ENCODE measurements at regions not wholly inside any gene's neighbourhood (a gene's known extent, or its start where the extent isn't known, plus 50 kb on each side); places are given as distances from the start of the nearest gene placed in this dataset.

DNA sequence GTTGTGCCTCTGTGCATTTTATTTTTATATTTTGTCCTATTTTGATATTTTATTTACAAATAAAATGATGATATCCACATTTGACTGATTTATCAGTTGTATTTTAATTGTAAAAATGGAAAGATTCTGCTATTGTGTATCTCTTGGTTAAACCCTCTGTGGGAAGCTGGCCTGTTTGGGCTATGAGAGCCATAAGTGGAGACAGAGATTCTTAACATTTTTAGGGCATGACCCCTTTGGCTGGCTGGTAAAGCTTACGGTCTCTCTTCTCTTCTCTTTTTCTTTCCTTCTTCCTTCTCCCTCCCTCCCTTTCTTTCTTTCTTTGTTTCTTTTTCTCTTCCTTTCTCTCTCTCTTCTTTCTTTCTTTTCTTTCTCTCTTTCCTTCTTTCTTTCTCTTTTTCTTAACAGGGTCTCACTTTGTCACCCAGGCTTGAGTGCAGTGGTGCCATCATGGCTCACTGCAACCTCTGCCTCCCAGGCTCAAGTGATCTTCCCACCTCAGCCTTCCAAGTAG is 172.3 kb upstream of the CDYL start:
- H3K4me3 ChIP-seq (ENCODE audit: low read depth, low read length) = no peak overlapping the region
- no peak for DNase-seq (ENCODE audit: low read depth)
- TF ChIP-seq, protein P1, sequence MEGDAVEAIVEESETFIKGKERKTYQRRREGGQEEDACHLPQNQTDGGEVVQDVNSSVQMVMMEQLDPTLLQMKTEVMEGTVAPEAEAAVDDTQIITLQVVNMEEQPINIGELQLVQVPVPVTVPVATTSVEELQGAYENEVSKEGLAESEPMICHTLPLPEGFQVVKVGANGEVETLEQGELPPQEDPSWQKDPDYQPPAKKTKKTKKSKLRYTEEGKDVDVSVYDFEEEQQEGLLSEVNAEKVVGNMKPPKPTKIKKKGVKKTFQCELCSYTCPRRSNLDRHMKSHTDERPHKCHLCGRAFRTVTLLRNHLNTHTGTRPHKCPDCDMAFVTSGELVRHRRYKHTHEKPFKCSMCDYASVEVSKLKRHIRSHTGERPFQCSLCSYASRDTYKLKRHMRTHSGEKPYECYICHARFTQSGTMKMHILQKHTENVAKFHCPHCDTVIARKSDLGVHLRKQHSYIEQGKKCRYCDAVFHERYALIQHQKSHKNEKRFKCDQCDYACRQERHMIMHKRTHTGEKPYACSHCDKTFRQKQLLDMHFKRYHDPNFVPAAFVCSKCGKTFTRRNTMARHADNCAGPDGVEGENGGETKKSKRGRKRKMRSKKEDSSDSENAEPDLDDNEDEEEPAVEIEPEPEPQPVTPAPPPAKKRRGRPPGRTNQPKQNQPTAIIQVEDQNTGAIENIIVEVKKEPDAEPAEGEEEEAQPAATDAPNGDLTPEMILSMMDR (IDR thresholded peaks at IDR 0.05; ENCODE audit: low read depth, low read length, missing control alignments) = no peak

DNA sequence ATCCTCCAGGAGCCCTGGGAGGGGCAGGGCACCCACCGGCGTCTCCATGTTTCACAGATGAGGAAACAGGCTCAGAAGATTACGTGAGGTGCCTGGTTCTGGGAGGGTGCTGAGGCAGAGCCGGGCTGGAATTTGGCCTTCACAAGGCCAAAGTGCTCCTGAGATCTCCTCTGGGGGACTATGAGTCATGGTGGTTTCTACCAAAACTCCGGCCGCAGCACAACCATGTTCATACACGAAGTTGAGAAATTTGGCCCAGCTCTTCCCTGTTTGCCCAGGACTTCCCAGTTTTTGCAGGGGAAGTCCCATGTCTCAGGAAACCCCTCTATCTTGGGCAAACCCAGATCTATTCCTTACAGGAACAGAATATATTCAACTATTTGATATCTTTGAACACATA is 172.9 kb upstream of the CDYL start:
- TF ChIP-seq, protein P1 (IDR thresholded peaks at IDR 0.05; ENCODE audit: low read depth, low read length, missing control alignments) = no peak
- no peak overlapping the region for H3K4me3 ChIP-seq (ENCODE audit: low read depth, low read length)
- no peak for DNase-seq (ENCODE audit: low read depth)

DNA sequence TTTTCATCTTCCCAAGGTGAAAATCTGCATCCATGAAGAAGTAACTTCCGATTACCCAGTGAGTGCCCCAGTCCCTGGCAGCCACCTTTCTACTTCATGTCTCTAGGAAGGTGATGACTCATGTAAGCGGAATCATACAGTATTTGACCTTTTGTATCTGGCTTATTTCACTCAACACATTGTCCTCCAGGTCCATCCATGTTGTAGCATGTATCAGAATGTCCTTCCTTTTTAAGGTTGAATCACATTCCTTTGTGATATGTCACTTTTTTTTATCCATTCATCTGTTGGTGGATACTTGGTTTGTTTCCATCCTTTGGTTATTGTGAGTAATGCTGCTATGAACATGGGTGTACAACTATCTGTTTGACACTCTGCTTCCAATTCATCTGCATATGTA is 176.3 kb upstream of the CDYL start:
- TF ChIP-seq, protein P1 (IDR thresholded peaks at IDR 0.05; ENCODE audit: low read depth, low read length, missing control alignments) = no peak
- H3K4me3 ChIP-seq (ENCODE audit: low read depth, low read length) = no peak overlapping the region
- DNase-seq (ENCODE audit: low read depth) = no peak

DNA sequence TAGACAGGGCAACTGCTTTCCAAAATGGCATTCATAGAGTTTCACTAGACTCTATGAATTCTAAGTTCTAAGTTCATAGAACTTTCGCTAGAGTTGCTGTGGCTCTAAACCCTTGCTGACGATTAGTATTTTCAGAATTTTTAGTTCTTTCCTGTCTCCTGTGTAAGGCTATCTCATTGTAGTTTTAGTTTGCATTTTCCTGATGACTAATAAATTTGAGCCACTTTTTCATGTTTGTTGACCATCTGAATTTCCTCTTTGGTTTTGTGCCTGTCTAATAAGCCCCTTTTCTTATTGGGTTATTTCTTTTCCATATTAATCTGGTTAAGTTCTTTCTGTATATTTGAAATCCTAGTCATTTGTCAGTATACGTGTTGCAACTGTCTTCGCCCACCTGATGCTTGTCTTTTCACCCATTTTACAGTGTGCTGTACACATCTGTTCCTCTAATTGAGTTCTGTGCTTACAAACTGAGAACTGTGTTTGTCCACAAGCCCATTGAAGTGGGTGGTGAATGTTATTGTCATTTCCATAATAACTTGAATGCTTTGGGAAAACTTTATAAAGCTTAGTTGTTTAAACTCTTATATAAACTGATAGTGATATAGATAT is 177.7 kb upstream of the CDYL start:
- TF ChIP-seq, protein P1 (IDR thresholded peaks at IDR 0.05; ENCODE audit: low read depth, low read length, missing control alignments) = no peak
- H3K4me3 ChIP-seq (ENCODE audit: low read depth, low read length) = no peak overlapping the region

DNA sequence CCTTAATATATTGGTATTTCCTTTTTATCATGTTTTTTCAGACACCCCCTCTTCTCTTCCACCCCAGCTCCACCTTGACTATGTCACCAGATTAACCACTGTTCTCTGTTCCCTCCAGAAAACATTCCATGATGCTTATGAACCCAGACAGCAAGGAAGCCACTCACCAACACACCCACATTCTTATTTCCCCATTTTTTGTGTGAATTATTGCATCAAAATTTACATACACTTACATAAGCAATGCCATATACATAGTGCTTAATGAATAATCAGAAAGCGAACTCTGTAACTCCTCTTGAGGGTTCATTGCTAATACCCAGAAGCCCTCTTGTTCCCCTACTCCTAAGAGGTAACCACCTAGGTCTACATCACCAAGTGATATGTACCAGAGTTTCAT is 182.3 kb upstream of the CDYL start:
- no peak for DNase-seq (ENCODE audit: low read depth)
- H3K4me3 ChIP-seq (ENCODE audit: low read depth, low read length) = no peak overlapping the region
- TF ChIP-seq, protein P1 (IDR thresholded peaks at IDR 0.05; ENCODE audit: low read depth, low read length, missing control alignments) = no peak

More for the DNA sequence above, 177.7 kb upstream of the CDYL start:
- no peak for DNase-seq (ENCODE audit: low read depth)

DNA sequence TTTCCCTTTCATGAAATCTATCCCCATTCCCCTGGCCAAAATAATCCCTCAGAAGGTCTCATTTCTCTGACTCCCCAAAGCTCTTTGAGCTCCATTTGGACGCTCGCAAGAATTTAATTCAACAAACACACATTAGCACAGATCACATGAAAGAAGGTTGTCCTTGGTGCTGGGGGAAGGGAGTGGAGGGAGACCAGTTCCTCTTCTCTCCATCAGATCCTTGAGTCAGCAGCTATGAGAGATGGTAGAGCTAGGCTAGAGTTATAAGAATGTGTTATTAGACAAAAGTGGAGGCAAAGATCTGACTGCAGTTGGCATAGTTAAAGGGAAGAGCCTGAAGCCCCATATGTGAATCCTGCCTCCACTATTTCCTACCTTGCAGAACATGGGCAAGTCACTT is 184.2 kb upstream of the CDYL start:
- TF ChIP-seq, protein P1 (IDR thresholded peaks at IDR 0.05; ENCODE audit: low read depth, low read length, missing control alignments) = no peak
- DNase-seq (ENCODE audit: low read depth) = no peak
- no peak overlapping the region for H3K4me3 ChIP-seq (ENCODE audit: low read depth, low read length)

DNA sequence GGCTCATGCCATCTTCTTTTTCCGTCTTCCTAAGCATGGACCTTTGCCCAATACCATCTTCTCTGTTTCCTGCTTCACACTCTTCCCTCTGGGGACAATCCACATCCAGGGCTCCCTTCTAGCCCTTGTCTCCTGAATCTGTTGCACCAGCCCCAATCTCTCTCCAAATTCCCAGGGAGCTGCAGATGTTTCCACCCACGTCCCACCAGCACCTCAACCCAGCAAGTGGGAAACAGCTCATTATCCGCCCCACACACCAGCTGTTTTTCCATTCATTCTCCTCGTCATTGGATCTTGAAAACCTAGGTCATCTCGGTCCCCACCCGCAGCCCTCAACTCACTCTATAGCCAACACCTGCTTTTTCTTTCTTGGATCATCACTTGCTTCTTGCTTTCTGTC is 185.0 kb upstream of the CDYL start:
- no peak overlapping the region for H3K4me3 ChIP-seq (ENCODE audit: low read depth, low read length)
- DNase-seq (ENCODE audit: low read depth) = no peak
- TF ChIP-seq, protein P1 (IDR thresholded peaks at IDR 0.05; ENCODE audit: low read depth, low read length, missing control alignments) = no peak
